WTC11 (cell line): ENCODE measurements at regions not wholly inside any gene's neighbourhood (a gene's known extent, or its start where the extent isn't known, plus 50 kb on each side); places are given as distances from the start of the nearest gene placed in this dataset.

Source experiments
- ATAC-seq: fragments of 200-7000 bp; cut with Tn5 transposase; 2 replicates; pipeline ENCODE4 v1.10.0; 2021; ENCODE audit warnings: mild to moderate bottlenecking, moderate library complexity
- CTCF ChIA-PET: fragments of 300-600 bp; sonication (Branson Sonifier 250); formaldehyde crosslinking; loops from one replicate; lab custom pipeline; 2021; ENCODE audit warnings: antibody characterized with exemption; lab: Charles Lee
- POLR2A ChIA-PET: fragments of 350-600 bp; sonication (Branson Sonifier 250); formaldehyde crosslinking; loops from one replicate; lab custom pipeline; 2021; ENCODE audit warnings: antibody characterized with exemption; lab: Charles Lee
- DNase-seq: peaks from one replicate; pipeline ENCODE4 v3.0.0; 2021; ENCODE audit warnings: low spot score
- H3K27ac Mint-ChIP-seq: 2 replicates; pipeline ENCODE4 v1.8.0; 2021; ENCODE audit warnings: mixed read lengths
- H3K27me3 Mint-ChIP-seq: 2 replicates; pipeline ENCODE4 v1.8.0; 2021; ENCODE audit warnings: low read depth, mild to moderate bottlenecking, moderate library complexity, mixed read lengths
- H3K36me3 Mint-ChIP-seq: 2 replicates; pipeline ENCODE4 v1.8.0; 2021; ENCODE audit warnings: mixed read lengths
- H3K4me1 Mint-ChIP-seq: 2 replicates; pipeline ENCODE4 v1.8.0; 2022; ENCODE audit warnings: mixed read lengths
- H3K4me3 Mint-ChIP-seq: 2 replicates; pipeline ENCODE4 v1.8.0; 2021; ENCODE audit warnings: mild to moderate bottlenecking, moderate library complexity, mixed read lengths
- H3K9me3 Mint-ChIP-seq: 2 replicates; pipeline ENCODE4 v1.8.0; 2021; ENCODE audit warnings: mixed read lengths
- FOXJ3 ChIP-seq: sonication (generic); formaldehyde crosslinking; IDR thresholded peaks from 2 replicates; pipeline ENCODE4 v1.9.0; 2021; ENCODE audit warnings: missing genetic modification reagents, mild to moderate bottlenecking, borderline replicate concordance
- GRHL2 ChIP-seq: fragments of 250-450 bp; sonication (Bioruptor Pico); IDR thresholded peaks from 2 replicates; pipeline ENCODE4 v1.8.0; 2022; ENCODE audit warnings: mild to moderate bottlenecking, moderate library complexity; ENCODE audit not compliant: insufficient replicate concordance, severe bottlenecking
- HMGA2 ChIP-seq: fragments of 250-450 bp; sonication (Bioruptor Pico); IDR thresholded peaks from 2 replicates; pipeline ENCODE4 v1.4.0; 2021; ENCODE audit warnings: mild to moderate bottlenecking, moderate library complexity
- NFE2L1 ChIP-seq: sonication (generic); formaldehyde crosslinking; IDR thresholded peaks from 2 replicates; pipeline ENCODE4 v1.8.1; 2023; ENCODE audit warnings: missing genetic modification reagents
- NR2C2 ChIP-seq: sonication (generic); formaldehyde crosslinking; IDR thresholded peaks from 2 replicates; pipeline ENCODE4 v1.8.0; 2022; ENCODE audit warnings: mild to moderate bottlenecking, missing genetic modification reagents
- NR3C1 ChIP-seq: sonication (generic); formaldehyde crosslinking; conservative IDR thresholded peaks from 2 replicates; pipeline ENCODE4 v1.8.1; 2023; ENCODE audit warnings: low read depth, mild to moderate bottlenecking, missing genetic modification reagents
- SP1 ChIP-seq: sonication (generic); formaldehyde crosslinking; conservative IDR thresholded peaks from 2 replicates; pipeline ENCODE4 v1.8.1; 2022; ENCODE audit warnings: missing genetic modification reagents
- ZNF138 ChIP-seq: sonication (generic); formaldehyde crosslinking; conservative IDR thresholded peaks from 2 replicates; pipeline ENCODE4 v1.8.1; 2022; ENCODE audit warnings: mild to moderate bottlenecking, moderate library complexity, missing genetic modification reagents
- ZNF317 ChIP-seq: sonication (generic); formaldehyde crosslinking; IDR thresholded peaks from 2 replicates; pipeline ENCODE4 v1.8.1; 2023; ENCODE audit warnings: low read depth, mild to moderate bottlenecking, moderate library complexity, missing genetic modification reagents, borderline replicate concordance
- TF ChIP-seq, protein P1 (sequence below): sonication (generic); formaldehyde crosslinking; IDR thresholded peaks from 2 replicates; pipeline ENCODE4 v1.8.1; 2023; ENCODE audit warnings: mild to moderate bottlenecking, missing genetic modification reagents, borderline replicate concordance
- TF ChIP-seq, protein P2 (sequence below): sonication (generic); formaldehyde crosslinking; IDR thresholded peaks from 2 replicates; pipeline ENCODE4 v1.8.1; 2023; ENCODE audit warnings: mild to moderate bottlenecking, missing genetic modification reagents, moderate library complexity
- TF ChIP-seq, protein P3 (sequence below): sonication (generic); formaldehyde crosslinking; IDR thresholded peaks from 2 replicates; pipeline ENCODE4 v1.8.0; 2022; ENCODE audit warnings: mild to moderate bottlenecking, missing genetic modification reagents
- TF ChIP-seq, protein P4 (sequence below): sonication (generic); formaldehyde crosslinking; IDR thresholded peaks from 2 replicates; pipeline ENCODE4 v1.8.1; 2022; ENCODE audit warnings: mild to moderate bottlenecking, missing genetic modification reagents, moderate library complexity, borderline replicate concordance
- TF ChIP-seq, protein P5 (sequence below): sonication (generic); formaldehyde crosslinking; IDR thresholded peaks from 2 replicates; pipeline ENCODE4 v1.8.1; 2023; ENCODE audit warnings: mild to moderate bottlenecking, missing genetic modification reagents

DNA sequence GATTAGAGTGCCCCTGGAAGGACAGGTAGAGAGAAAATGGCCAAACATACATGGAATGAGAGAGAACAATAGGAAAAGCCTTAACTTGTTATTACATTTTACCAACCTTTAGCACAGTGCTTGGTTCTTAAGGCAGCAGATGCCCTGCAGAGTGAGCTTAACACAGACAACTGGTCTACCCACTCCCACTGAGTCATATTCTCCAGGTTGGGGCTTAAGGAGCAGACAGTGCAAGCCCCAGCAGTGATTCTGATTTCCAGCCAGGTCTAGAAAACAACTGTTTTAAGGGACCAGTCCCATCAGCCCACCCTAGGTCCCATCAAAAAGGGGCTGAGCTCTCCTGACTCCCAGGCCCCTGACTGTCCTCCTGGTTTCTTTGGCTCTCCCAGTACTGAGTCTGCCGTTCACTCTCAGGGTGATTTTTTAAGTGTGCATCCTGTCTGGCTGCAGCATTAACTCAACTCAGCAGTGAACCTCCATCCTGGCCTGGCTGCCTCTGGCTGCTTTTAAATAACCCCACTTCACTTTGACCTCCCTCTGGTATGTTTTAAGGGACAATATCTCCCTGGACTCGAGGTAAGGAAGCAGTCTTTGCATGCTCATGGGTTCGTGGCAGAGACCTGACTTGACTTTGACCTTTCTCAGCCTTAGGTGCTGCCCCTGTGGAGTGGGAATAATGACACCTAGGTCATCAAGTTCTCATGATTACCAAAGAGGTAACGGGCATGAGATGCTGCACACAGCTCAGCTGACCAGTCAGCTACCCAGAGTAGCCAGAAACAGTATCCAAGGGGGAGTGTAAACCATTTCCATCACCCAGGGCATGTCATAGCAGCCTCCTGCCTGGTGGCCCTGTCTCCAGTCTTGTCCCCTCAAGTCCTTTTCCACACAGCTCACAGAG is 210.7 kb upstream of the PWP1 start:
- ChIA-PET CTCF (no interaction called here), POLR2A (interaction anchor here (0.6 kb wide), 1 partner anchor 212 kb away, joined by 5 read pairs; no protein-coding TSS in a partner anchor)
- Mint-ChIP-seq H3K27ac (no peak overlapping the region), H3K4me1 (no peaks in the 10 kb centered on the region), H3K36me3 (no peaks in the 10 kb centered on the region), H3K27me3 (no peaks in the 10 kb centered on the region; the same call in none of the 2 replicates), H3K4me3 (no peak overlapping the region), H3K9me3 (no peaks in the 10 kb centered on the region)
- no peak for DNase-seq
- TF ChIP-seq, protein P1, sequence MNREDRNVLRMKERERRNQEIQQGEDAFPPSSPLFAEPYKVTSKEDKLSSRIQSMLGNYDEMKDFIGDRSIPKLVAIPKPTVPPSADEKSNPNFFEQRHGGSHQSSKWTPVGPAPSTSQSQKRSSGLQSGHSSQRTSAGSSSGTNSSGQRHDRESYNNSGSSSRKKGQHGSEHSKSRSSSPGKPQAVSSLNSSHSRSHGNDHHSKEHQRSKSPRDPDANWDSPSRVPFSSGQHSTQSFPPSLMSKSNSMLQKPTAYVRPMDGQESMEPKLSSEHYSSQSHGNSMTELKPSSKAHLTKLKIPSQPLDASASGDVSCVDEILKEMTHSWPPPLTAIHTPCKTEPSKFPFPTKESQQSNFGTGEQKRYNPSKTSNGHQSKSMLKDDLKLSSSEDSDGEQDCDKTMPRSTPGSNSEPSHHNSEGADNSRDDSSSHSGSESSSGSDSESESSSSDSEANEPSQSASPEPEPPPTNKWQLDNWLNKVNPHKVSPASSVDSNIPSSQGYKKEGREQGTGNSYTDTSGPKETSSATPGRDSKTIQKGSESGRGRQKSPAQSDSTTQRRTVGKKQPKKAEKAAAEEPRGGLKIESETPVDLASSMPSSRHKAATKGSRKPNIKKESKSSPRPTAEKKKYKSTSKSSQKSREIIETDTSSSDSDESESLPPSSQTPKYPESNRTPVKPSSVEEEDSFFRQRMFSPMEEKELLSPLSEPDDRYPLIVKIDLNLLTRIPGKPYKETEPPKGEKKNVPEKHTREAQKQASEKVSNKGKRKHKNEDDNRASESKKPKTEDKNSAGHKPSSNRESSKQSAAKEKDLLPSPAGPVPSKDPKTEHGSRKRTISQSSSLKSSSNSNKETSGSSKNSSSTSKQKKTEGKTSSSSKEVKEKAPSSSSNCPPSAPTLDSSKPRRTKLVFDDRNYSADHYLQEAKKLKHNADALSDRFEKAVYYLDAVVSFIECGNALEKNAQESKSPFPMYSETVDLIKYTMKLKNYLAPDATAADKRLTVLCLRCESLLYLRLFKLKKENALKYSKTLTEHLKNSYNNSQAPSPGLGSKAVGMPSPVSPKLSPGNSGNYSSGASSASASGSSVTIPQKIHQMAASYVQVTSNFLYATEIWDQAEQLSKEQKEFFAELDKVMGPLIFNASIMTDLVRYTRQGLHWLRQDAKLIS (CRISPR knock-in tag) = no peak
- TF ChIP-seq NR2C2 (CRISPR knock-in tag) (no peak), HMGA2 (CRISPR knock-in tag) (no peak), FOXJ3 (CRISPR knock-in tag) (no peak), NFE2L1 (CRISPR knock-in tag) (no peak), ZNF138 (CRISPR knock-in tag) (no peak), NR3C1 (CRISPR knock-in tag) (no peak)
- TF ChIP-seq, protein P2, sequence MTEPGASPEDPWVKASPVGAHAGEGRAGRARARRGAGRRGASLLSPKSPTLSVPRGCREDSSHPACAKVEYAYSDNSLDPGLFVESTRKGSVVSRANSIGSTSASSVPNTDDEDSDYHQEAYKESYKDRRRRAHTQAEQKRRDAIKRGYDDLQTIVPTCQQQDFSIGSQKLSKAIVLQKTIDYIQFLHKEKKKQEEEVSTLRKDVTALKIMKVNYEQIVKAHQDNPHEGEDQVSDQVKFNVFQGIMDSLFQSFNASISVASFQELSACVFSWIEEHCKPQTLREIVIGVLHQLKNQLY (CRISPR knock-in tag) = no peak
- no peak for ATAC-seq

DNA sequence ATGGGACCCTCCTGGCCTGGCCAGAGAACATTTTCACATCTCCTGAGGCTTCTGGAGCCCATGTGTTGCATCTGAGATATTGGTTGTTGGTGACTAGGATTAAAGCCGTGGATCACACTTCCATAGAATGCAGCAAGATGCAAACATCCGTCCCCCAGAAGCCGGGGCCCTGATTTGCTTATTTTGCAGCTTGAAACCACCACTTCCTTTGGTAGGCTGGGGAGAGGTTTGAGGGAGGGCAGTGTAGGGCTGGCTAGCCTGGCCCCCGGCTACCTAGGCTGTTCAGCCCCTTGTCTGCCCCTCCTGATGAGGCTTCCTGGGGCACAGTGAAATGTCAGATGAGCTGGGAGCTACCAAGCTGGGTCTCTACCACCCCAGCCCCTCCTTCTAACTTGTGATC is 209.7 kb upstream of the PWP1 start:
- Mint-ChIP-seq H3K27ac (no peak overlapping the region), H3K9me3 (no peaks in the 10 kb centered on the region), H3K4me1 (no peaks in the 10 kb centered on the region), H3K4me3 (no peak overlapping the region), H3K36me3 (no peaks in the 10 kb centered on the region), H3K27me3 (no peaks in the 10 kb centered on the region; the same call in none of the 2 replicates)
- POLR2A ChIA-PET = no interaction called here
- CTCF ChIA-PET = no interaction called here
- DNase-seq = no peak
- TF ChIP-seq GRHL2 (CRISPR knock-in tag) (no peak), NR2C2 (CRISPR knock-in tag) (no peak), ZNF317 (CRISPR knock-in tag) (no peak), SP1 (no peak)
- TF ChIP-seq, protein P3, sequence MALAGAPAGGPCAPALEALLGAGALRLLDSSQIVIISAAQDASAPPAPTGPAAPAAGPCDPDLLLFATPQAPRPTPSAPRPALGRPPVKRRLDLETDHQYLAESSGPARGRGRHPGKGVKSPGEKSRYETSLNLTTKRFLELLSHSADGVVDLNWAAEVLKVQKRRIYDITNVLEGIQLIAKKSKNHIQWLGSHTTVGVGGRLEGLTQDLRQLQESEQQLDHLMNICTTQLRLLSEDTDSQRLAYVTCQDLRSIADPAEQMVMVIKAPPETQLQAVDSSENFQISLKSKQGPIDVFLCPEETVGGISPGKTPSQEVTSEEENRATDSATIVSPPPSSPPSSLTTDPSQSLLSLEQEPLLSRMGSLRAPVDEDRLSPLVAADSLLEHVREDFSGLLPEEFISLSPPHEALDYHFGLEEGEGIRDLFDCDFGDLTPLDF = no peak
- TF ChIP-seq, protein P4, sequence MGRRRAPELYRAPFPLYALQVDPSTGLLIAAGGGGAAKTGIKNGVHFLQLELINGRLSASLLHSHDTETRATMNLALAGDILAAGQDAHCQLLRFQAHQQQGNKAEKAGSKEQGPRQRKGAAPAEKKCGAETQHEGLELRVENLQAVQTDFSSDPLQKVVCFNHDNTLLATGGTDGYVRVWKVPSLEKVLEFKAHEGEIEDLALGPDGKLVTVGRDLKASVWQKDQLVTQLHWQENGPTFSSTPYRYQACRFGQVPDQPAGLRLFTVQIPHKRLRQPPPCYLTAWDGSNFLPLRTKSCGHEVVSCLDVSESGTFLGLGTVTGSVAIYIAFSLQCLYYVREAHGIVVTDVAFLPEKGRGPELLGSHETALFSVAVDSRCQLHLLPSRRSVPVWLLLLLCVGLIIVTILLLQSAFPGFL (CRISPR knock-in tag) = no peak
- TF ChIP-seq, protein P2 (CRISPR knock-in tag) = no peak
- TF ChIP-seq, protein P5, sequence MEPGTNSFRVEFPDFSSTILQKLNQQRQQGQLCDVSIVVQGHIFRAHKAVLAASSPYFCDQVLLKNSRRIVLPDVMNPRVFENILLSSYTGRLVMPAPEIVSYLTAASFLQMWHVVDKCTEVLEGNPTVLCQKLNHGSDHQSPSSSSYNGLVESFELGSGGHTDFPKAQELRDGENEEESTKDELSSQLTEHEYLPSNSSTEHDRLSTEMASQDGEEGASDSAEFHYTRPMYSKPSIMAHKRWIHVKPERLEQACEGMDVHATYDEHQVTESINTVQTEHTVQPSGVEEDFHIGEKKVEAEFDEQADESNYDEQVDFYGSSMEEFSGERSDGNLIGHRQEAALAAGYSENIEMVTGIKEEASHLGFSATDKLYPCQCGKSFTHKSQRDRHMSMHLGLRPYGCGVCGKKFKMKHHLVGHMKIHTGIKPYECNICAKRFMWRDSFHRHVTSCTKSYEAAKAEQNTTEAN (CRISPR knock-in tag) = no peak
- no peak for ATAC-seq
